Subcutaneous abdominal adipose tissue (tissue), 5 donors: ENCODE measurements at regions not wholly inside any gene's neighbourhood (a gene's known extent, or its start where the extent isn't known, plus 50 kb on each side); places are given as distances from the start of the nearest gene placed in this dataset.

Experiments
- H3K27ac ChIP-seq: one replicate; pipeline ENCODE4 v1.7.0; 2013; ENCODE audit warnings: low read depth, mild to moderate bottlenecking, inconsistent platforms, low read length, moderate library complexity
- H3K27me3 ChIP-seq, 5 donors: one replicate each; pipeline ENCODE4 v1.7.0; 2013; ENCODE audit warnings: low read length in 5 of 5, inconsistent platforms in 1 of 5; ENCODE audit not compliant: control insufficient read depth in 5 of 5, insufficient read depth in 4 of 5
- H3K36me3 ChIP-seq, 5 donors: one replicate each; pipeline ENCODE4 v1.7.0; 2013; ENCODE audit warnings: low read length in 5 of 5; ENCODE audit not compliant: control insufficient read depth in 5 of 5, insufficient read depth in 5 of 5
- H3K4me1 ChIP-seq, 5 donors: one replicate each; pipeline ENCODE4 v1.7.0; 2013; ENCODE audit warnings: low read length in 5 of 5, mild to moderate bottlenecking in 3 of 5, moderate library complexity in 1 of 5; ENCODE audit not compliant: control insufficient read depth in 5 of 5, insufficient read depth in 5 of 5
- H3K4me3 ChIP-seq, 5 donors: one replicate each; pipeline ENCODE4 v1.7.0; 2013; ENCODE audit warnings: low read length in 5 of 5, low read depth in 1 of 5
- H3K9ac ChIP-seq, 5 donors: one replicate each; pipeline ENCODE4 v1.7.0; 2013; ENCODE audit warnings: low read length in 5 of 5, mild to moderate bottlenecking in 4 of 5, moderate library complexity in 3 of 5
- H3K9me3 ChIP-seq, 5 donors: one replicate each; pipeline ENCODE4 v1.7.0; 2013; ENCODE audit warnings: low read length in 5 of 5; ENCODE audit not compliant: control insufficient read depth in 5 of 5
- donor health status: healthy.
- donor health status: healthy.
- donor health status: healthy.
- donor health status: healthy.
- donor health status: healthy.

- H3K4me3 ChIP-seq: no peak overlapping the region
- H3K4me1 ChIP-seq: no peaks in the 10 kb centered on the region
- no peaks in the 10 kb centered on the region for H3K36me3 ChIP-seq
- H3K27ac ChIP-seq: no peak overlapping the region
- H3K9ac ChIP-seq: no peak overlapping the region
- no peaks in the 10 kb centered on the region for H3K9me3 ChIP-seq
- H3K27me3 ChIP-seq: peaks cover 0 to under 1% (median 0%) of the 10 kb centered on the region in 5 donors
These were observed 92.8 kb upstream of the RAD23B start for GRCh38 chr9:107190061-107190935.

DNA sequence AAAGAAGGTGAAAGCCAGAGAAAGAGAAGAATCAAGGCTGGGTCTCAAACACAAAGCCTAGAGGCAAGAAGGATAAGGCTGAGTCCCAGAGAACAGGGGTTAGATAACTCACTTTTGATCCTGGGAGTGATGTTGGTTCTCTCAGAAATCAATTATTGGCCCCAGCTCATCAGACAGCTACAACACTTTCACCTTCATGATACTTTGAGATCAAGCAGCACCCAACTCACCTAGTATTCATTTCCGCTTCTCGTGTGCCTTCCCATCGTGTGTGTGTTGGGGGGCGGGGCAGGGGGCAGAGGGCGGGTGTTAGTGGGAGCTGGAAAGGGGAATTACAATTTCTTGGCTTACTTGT, 92.2 kb upstream of the RAD23B start:
- Histone ChIP-seq H3K4me1 (no peaks in the 10 kb centered on the region), H3K9ac (no peak overlapping the region)

DNA sequence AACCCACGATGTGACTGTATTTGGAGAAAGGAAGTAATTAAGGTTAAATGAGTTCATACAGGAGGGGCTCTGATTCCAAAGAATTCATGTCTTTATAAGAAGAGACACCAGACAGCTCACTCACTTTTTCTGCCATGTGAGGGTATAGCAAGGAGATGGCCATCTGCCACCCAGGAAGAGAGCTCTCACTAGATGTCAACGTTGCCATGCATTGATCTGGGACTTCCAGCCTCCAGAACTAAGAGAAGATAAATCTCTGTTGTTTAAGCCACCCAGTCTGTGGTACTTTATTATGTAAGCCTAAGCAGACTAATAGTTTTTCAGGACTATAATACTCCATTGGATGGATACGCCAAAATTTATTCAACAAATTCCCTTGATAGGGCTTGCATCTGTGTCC, 89.8 kb upstream of the RAD23B start:
- no peaks in the 10 kb centered on the region for H3K4me1 ChIP-seq
- no peak overlapping the region for H3K27ac ChIP-seq
- H3K4me3 ChIP-seq: no peak overlapping the region
- H3K9ac ChIP-seq: no peak overlapping the region
- no peaks in the 10 kb centered on the region for H3K9me3 ChIP-seq
- H3K27me3 ChIP-seq: peaks cover 0 to 3% (median 0%) of the 10 kb centered on the region in 5 donors
- H3K36me3 ChIP-seq: no peaks in the 10 kb centered on the region

More for the DNA sequence above, 92.2 kb upstream of the RAD23B start:
- H3K27me3 ChIP-seq: peaks cover 0 to 3% (median 0%) of the 10 kb centered on the region in 5 donors
- no peaks in the 10 kb centered on the region for H3K9me3 ChIP-seq
- no peak overlapping the region for H3K27ac ChIP-seq
- no peak overlapping the region for H3K4me3 ChIP-seq
- H3K36me3 ChIP-seq: no peaks in the 10 kb centered on the region

- Histone ChIP-seq H3K27ac (no peak overlapping the region), H3K4me3 (no peak overlapping the region), H3K36me3 (no peaks in the 10 kb centered on the region), H3K4me1 (no peaks in the 10 kb centered on the region), H3K9me3 (peaks cover 0 to 4% (median 4%) of the 10 kb centered on the region in 5 donors), H3K27me3 (peaks cover 0 to 3% (median 0%) of the 10 kb centered on the region in 5 donors), H3K9ac (no peak overlapping the region)
These were observed 84.4 kb upstream of the RAD23B start for GRCh38 chr9:107198718-107199117.

GRCh38 chr9:107208121-107208520, 75.0 kb upstream of the RAD23B start:
- no peaks in the 10 kb centered on the region for H3K36me3 ChIP-seq
- H3K27me3 ChIP-seq: no peaks in the 10 kb centered on the region
- no peak overlapping the region for H3K9ac ChIP-seq
- H3K4me1 ChIP-seq: peaks cover 0 to 4% (median 2%) of the 10 kb centered on the region in 5 donors
- H3K27ac ChIP-seq: no peak overlapping the region
- H3K4me3 ChIP-seq: no peak overlapping the region
- H3K9me3 ChIP-seq: peaks cover 0 to under 1% (median under 1%) of the 10 kb centered on the region in 5 donors

GRCh38 chr9:107210775-107211174, 72.3 kb upstream of the RAD23B start:
- Histone ChIP-seq H3K4me1 (peaks cover 0 to 11% (median 3%) of the 10 kb centered on the region in 5 donors), H3K27ac (no peak overlapping the region), H3K27me3 (no peaks in the 10 kb centered on the region), H3K9ac (no peak overlapping the region), H3K4me3 (no peak overlapping the region), H3K9me3 (no peaks in the 10 kb centered on the region), H3K36me3 (no peaks in the 10 kb centered on the region)

DNA sequence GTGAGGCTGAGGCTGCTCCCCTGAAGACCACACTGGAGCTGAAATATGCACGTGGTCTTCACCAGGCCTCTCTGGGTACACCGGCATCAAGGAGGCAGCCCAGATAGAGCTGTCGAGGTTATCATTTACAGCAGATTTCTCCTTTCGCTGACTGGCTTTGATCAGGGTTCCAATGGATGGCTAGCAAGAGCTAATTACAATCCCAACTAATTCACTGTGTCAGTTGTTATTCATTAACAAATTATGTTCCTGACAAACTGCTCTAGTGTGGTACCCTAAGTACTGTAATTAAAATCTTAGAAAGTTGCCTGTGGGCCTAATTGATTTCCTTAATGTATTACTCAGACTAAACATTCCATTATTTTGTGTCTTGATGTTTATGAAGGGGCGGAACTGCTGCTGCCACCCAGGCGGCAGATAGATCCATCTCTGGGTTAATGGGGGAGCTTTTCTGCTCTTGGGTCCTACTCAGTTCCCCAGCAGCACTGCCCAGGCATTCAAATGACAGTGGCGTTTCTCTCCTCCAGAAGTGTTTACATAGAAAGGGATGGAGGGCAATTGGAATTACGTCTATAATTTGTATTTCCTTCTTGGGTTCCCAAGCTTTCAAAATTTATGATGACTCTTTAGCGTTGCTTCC, 71.7 kb upstream of the RAD23B start:
- no peak overlapping the region for H3K27ac ChIP-seq
- H3K36me3 ChIP-seq: no peaks in the 10 kb centered on the region
- no peak overlapping the region for H3K4me3 ChIP-seq
- H3K9me3 ChIP-seq: no peaks in the 10 kb centered on the region
- H3K9ac ChIP-seq: no peak overlapping the region
- H3K4me1 ChIP-seq: peaks cover 0 to 11% (median 3%) of the 10 kb centered on the region in 5 donors
- H3K27me3 ChIP-seq: no peaks in the 10 kb centered on the region

- no peak overlapping the region for H3K9ac ChIP-seq
- no peaks in the 10 kb centered on the region for H3K9me3 ChIP-seq
- H3K36me3 ChIP-seq: no peaks in the 10 kb centered on the region
- H3K4me3 ChIP-seq: no peak overlapping the region
- peaks cover 0 to 11% (median 3%) of the 10 kb centered on the region in 5 donors for H3K4me1 ChIP-seq
- no peaks in the 10 kb centered on the region for H3K27me3 ChIP-seq
- H3K27ac ChIP-seq: no peak overlapping the region
These were observed 70.5 kb upstream of the RAD23B start for GRCh38 chr9:107212613-107213012.

DNA sequence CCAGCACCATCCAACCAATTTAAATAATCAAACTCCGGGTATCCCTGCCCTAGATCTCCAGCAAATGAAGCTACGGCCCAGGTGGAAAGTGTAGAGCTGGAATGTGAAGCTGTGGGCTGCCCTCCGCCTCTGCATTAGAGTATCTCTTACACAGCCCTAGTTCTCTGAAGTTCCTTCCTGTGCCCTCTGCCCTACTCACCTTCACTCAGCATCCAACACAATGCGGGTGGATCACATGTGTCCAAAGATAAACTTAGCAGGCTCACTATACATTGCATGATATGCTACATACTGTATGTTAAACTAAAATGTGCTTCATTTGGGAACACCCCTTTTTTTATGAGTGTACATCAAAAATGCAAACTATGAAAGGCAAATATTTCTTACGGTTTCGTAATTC, 70.0 kb upstream of the RAD23B start:
- H3K9me3 ChIP-seq: no peaks in the 10 kb centered on the region
- no peak overlapping the region for H3K4me3 ChIP-seq
- no peaks in the 10 kb centered on the region for H3K36me3 ChIP-seq
- H3K4me1 ChIP-seq: peaks cover 0 to 11% (median 3%) of the 10 kb centered on the region in 5 donors
- no peaks in the 10 kb centered on the region for H3K27me3 ChIP-seq
- no peak overlapping the region for H3K9ac ChIP-seq
- H3K27ac ChIP-seq: no peak overlapping the region

- no peak overlapping the region for H3K4me3 ChIP-seq
- no peaks in the 10 kb centered on the region for H3K36me3 ChIP-seq
- no peak overlapping the region for H3K27ac ChIP-seq
- no peaks in the 10 kb centered on the region for H3K9me3 ChIP-seq
- no peaks in the 10 kb centered on the region for H3K27me3 ChIP-seq
- peaks cover 0 to 11% (median 3%) of the 10 kb centered on the region in 5 donors for H3K4me1 ChIP-seq
- H3K9ac ChIP-seq: no peak overlapping the region
These were observed 69.5 kb upstream of the RAD23B start for GRCh38 chr9:107213561-107214028.
